ENCODE measurements at regions not wholly inside any gene's neighbourhood (a gene's known extent, or its start where the extent isn't known, plus 50 kb on each side); places are given as distances from the start of the nearest gene placed in this dataset.

- TF ChIP-seq POLR2A (IDR thresholded peaks at IDR 0.05): no peak
- no peak for TF ChIP-seq CTCF (IDR thresholded peaks at IDR 0.05)
- TF ChIP-seq POLR2AphosphoS5 (IDR thresholded peaks at IDR 0.05): no peak
- no peak for TF ChIP-seq EP300 (IDR thresholded peaks at IDR 0.05)
These were observed 224.0 kb upstream of the UBL3 start for GRCh38 chr13:30074431-30074830.

Data from upper lobe of left lung (tissue), 4 donors.